ENCODE measurements at regions not wholly inside any gene's neighbourhood (a gene's known extent, or its start where the extent isn't known, plus 50 kb on each side); places are given as distances from the start of the nearest gene placed in this dataset.

GRCh38 chr1:162942916-162943559 is 82.1 kb upstream of the CCDC190 start:
- TF ChIP-seq EZH2 (IDR thresholded peaks at IDR 0.05; ENCODE audit: low read length, unreplicated experiment), result no peak
- no peak for TF ChIP-seq CTCF (conservative IDR thresholded peaks at IDR 0.05; ENCODE audit: low read depth, low read length)
- TF ChIP-seq EZH2phosphoT487 (IDR thresholded peaks at IDR 0.05; ENCODE audit: borderline replicate concordance, low read length), result no peak
- BruUV-seq (replicated peaks), result no TSS peak
- Histone ChIP-seq H2AFZ (ENCODE audit: low read length) (no peak overlapping the region), H3K9ac (ENCODE audit: low read length) (no peak overlapping the region), H3K36me3 (ENCODE audit: low read depth, low read length) (no peaks in the 10 kb centered on the region), H3K4me3 (ENCODE audit: low read length) (no peak overlapping the region), H3K9me2 (replicated peaks; ENCODE audit: low read length) (no peaks in the 10 kb centered on the region), H3K79me2 (ENCODE audit: low read length) (no peaks in the 10 kb centered on the region), H3K4me1 (ENCODE audit: insufficient read depth, low read length) (no peaks in the 10 kb centered on the region), H3K27me3 (ENCODE audit: low read length) (no peaks in the 10 kb centered on the region), H3K4me2 (ENCODE audit: low read length) (no peak overlapping the region), H3F3A (ENCODE audit: low read length, unreplicated experiment) (no peaks in the 10 kb centered on the region), H3K9me3 (ENCODE audit: low read length) (no peaks in the 10 kb centered on the region), H4K20me1 (ENCODE audit: low read length) (no peaks in the 10 kb centered on the region), H3K27ac (ENCODE audit: low read length) (no peak overlapping the region)
- DNase-seq, result no peak
- intact Hi-C loops (cut with micrococcal nuclease), result no loop called here
- ATAC-seq, result no peak
- CTCF ChIA-PET, result no interaction called here
- POLR2A ChIA-PET (ENCODE audit: unreplicated experiment), result no interaction called here

- H3F3A ChIP-seq (ENCODE audit: low read length, unreplicated experiment), result no peaks in the 10 kb centered on the region
- no peak overlapping the region for H3K4me2 ChIP-seq (ENCODE audit: low read length)
- H4K20me1 ChIP-seq (ENCODE audit: low read length), result no peaks in the 10 kb centered on the region
- DNase-seq, result no peak
- H3K36me3 ChIP-seq (ENCODE audit: low read depth, low read length), result no peaks in the 10 kb centered on the region
- no peak overlapping the region for H2AFZ ChIP-seq (ENCODE audit: low read length)
- BruUV-seq (replicated peaks), result no TSS peak
- no peak overlapping the region for H3K9ac ChIP-seq (ENCODE audit: low read length)
- H3K9me2 ChIP-seq (replicated peaks; ENCODE audit: low read length), result no peaks in the 10 kb centered on the region
- no peak for TF ChIP-seq CTCF (conservative IDR thresholded peaks at IDR 0.05; ENCODE audit: low read depth, low read length)
- no peak for TF ChIP-seq EZH2phosphoT487 (IDR thresholded peaks at IDR 0.05; ENCODE audit: borderline replicate concordance, low read length)
- TF ChIP-seq EZH2 (IDR thresholded peaks at IDR 0.05; ENCODE audit: low read length, unreplicated experiment), result no peak
- intact Hi-C loops (cut with micrococcal nuclease), result no loop called here
- no peak for ATAC-seq
- POLR2A ChIA-PET (ENCODE audit: unreplicated experiment), result no interaction called here
- CTCF ChIA-PET, result no interaction called here
- no peaks in the 10 kb centered on the region for H3K27me3 ChIP-seq (ENCODE audit: low read length)
- no peak overlapping the region for H3K4me3 ChIP-seq (ENCODE audit: low read length)
- H3K4me1 ChIP-seq (ENCODE audit: insufficient read depth, low read length), result no peaks in the 10 kb centered on the region
- H3K9me3 ChIP-seq (ENCODE audit: low read length), result no peaks in the 10 kb centered on the region
- H3K79me2 ChIP-seq (ENCODE audit: low read length), result no peaks in the 10 kb centered on the region
- H3K27ac ChIP-seq (ENCODE audit: low read length), result no peak overlapping the region
Measured at GRCh38 chr1:162941024-162941423, 80.0 kb upstream of the CCDC190 start.

GRCh38 chr1:162939035-162939434 is 78.1 kb upstream of the CCDC190 start:
- CTCF ChIA-PET, result interaction anchor here (0.5 to 1.1 kb wide), 2 partner anchors 124 to 130 kb away, joined by 3 to 8 read pairs; partner anchors contain the start of gene RGS4
- Histone ChIP-seq H3K9ac (ENCODE audit: low read length) (no peak overlapping the region), H3K79me2 (ENCODE audit: low read length) (no peaks in the 10 kb centered on the region), H3K27me3 (ENCODE audit: low read length) (no peaks in the 10 kb centered on the region), H3F3A (ENCODE audit: low read length, unreplicated experiment) (no peaks in the 10 kb centered on the region), H4K20me1 (ENCODE audit: low read length) (no peaks in the 10 kb centered on the region), H3K9me2 (replicated peaks; ENCODE audit: low read length) (no peaks in the 10 kb centered on the region), H3K4me1 (ENCODE audit: insufficient read depth, low read length) (no peaks in the 10 kb centered on the region), H3K4me3 (ENCODE audit: low read length) (no peak overlapping the region), H3K4me2 (ENCODE audit: low read length) (no peak overlapping the region), H2AFZ (ENCODE audit: low read length) (no peak overlapping the region), H3K9me3 (ENCODE audit: low read length) (no peaks in the 10 kb centered on the region), H3K36me3 (ENCODE audit: low read depth, low read length) (no peaks in the 10 kb centered on the region), H3K27ac (ENCODE audit: low read length) (no peak overlapping the region)
- POLR2A ChIA-PET (ENCODE audit: unreplicated experiment), result no interaction called here
- intact Hi-C loops (cut with micrococcal nuclease), result loop anchor here (1.0 to 2.0 kb wide), 3 partner anchors 61 to 232 kb away; partner anchors contain the start of gene RGS4
- TF ChIP-seq CTCF (conservative IDR thresholded peaks at IDR 0.05; ENCODE audit: low read depth, low read length), result peak; percentile 81
- no peak for TF ChIP-seq EZH2 (IDR thresholded peaks at IDR 0.05; ENCODE audit: low read length, unreplicated experiment)
- ATAC-seq, result peak; percentile 79
- peak; percentile 65 for DNase-seq
- BruUV-seq (replicated peaks), result no TSS peak

Data from PC-3 (cell line).